Adipocyte (in vitro differentiated cells): ENCODE measurements at regions not wholly inside any gene's neighbourhood (a gene's known extent, or its start where the extent isn't known, plus 50 kb on each side); places are given as distances from the start of the nearest gene placed in this dataset.
"Not testable (repeated sequence)": the region's sequence is repeated elsewhere in the genome, so short reads cannot be mapped to it uniquely, and the experiment has no call there.

Experiments used
- DNase-seq: peaks from one replicate; pipeline ENCODE4 v3.0.0-alpha.2; 2015; ENCODE audit warnings: low read depth
- H3K27me3 ChIP-seq: replicated peaks from 2 replicates; pipeline ENCODE4 v1.7.0; 2013; ENCODE audit warnings: mild to moderate bottlenecking, low read length, moderate library complexity; ENCODE audit not compliant: control insufficient read depth, insufficient read depth
- H3K36me3 ChIP-seq: 2 replicates; pipeline ENCODE4 v1.7.0; 2013; ENCODE audit warnings: low read length, mild to moderate bottlenecking, moderate library complexity; ENCODE audit not compliant: control insufficient read depth, insufficient read depth, severe bottlenecking
- H3K4me1 ChIP-seq: 2 replicates; pipeline ENCODE4 v1.7.0; 2013; ENCODE audit warnings: mild to moderate bottlenecking, low read length, moderate library complexity; ENCODE audit not compliant: control insufficient read depth, insufficient read depth
- H3K4me3 ChIP-seq: 2 replicates; pipeline ENCODE4 v1.7.0; 2013; ENCODE audit warnings: mild to moderate bottlenecking, low read length, moderate library complexity
- H3K9ac ChIP-seq: 2 replicates; pipeline ENCODE4 v1.7.0; 2013; ENCODE audit warnings: mild to moderate bottlenecking, low read length, moderate library complexity
- H3K9me3 ChIP-seq: 2 replicates; pipeline ENCODE4 v1.7.0; 2013; ENCODE audit warnings: mild to moderate bottlenecking, low read length, moderate library complexity; ENCODE audit not compliant: control insufficient read depth

GRCh38 chr1:195878478-195878877 lies 729.8 kb downstream of the KCNT2 start:
- Histone ChIP-seq H3K27me3 (no peaks in the 10 kb centered on the region), H3K4me1 (no peaks in the 10 kb centered on the region), H3K36me3 (no peaks in the 10 kb centered on the region), H3K9ac (no peak overlapping the region), H3K4me3 (no peak overlapping the region), H3K9me3 (no peaks in the 10 kb centered on the region)
- DNase-seq, result no peak

DNA sequence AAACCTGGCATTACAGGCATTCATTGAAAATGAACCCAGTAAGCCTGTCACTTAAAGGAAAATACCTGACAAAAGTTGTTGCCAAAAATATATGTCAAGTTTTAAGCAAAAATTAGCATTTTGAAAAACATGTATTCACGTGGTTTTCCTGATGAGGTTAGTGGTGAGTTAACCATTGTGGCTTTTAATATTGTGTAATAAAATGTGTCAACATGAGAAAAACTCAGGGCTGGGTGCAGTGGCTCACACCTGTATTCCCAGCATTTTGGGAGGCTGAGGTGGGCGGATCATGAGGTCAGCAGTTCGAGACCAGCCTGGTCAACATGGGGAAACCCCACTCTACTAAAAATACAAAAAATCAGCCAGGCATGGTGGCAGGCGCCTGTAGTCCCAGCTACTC lies 731.4 kb downstream of the KCNT2 start:
- Histone ChIP-seq H3K9me3 (no peaks in the 10 kb centered on the region), H3K36me3 (no peaks in the 10 kb centered on the region), H3K4me1 (no peaks in the 10 kb centered on the region), H3K4me3 (no peak overlapping the region), H3K27me3 (no peaks in the 10 kb centered on the region), H3K9ac (no peak overlapping the region)
- DNase-seq, result no peak

DNA sequence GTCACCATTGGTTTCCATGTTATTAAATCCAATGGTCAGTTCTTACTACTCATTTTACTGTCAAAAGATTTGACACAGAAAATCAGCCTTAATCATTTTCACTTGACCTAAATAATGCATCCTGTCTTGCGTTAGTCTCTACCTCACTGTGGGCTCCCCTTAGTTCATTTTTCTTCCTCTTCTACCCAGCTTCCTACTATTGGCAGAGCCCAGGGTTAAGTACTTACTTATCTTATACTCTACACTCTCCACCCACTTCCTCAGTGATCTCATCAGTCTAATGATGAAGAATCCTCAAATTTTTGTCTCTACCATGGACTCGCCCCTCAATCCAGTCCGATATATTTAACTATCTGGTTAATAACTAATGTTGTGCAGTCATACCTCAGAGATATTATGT lies 735.9 kb downstream of the KCNT2 start:
- H3K27me3 ChIP-seq, result no peaks in the 10 kb centered on the region
- H3K36me3 ChIP-seq, result no peaks in the 10 kb centered on the region
- H3K9me3 ChIP-seq, result no peaks in the 10 kb centered on the region
- no peaks in the 10 kb centered on the region for H3K4me1 ChIP-seq
- no peak for DNase-seq
- no peak overlapping the region for H3K4me3 ChIP-seq
- H3K9ac ChIP-seq, result no peak overlapping the region

DNA sequence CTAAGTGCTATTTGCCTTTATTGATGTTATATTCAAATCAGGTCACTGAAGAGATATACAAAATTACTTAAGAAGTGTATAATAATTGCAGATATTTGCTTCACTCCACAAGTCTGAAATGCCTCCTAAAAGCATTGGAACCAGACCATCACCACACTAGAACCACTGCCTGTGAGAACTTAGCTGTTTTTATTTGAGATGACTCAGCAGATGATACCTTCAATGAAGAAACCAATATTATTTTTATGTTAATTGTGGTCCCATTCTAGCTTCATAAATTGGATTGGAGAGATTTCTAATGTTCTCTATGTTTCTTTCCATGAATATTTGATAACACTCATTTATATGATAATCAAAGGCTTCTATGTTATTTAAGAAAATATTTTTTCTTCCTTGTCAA lies 740.6 kb downstream of the KCNT2 start:
- H3K4me3 ChIP-seq, result no peak overlapping the region
- H3K9ac ChIP-seq, result no peak overlapping the region
- H3K9me3 ChIP-seq, result no peaks in the 10 kb centered on the region
- no peaks in the 10 kb centered on the region for H3K4me1 ChIP-seq
- H3K27me3 ChIP-seq, result no peaks in the 10 kb centered on the region
- H3K36me3 ChIP-seq, result no peaks in the 10 kb centered on the region
- no peak for DNase-seq

DNA sequence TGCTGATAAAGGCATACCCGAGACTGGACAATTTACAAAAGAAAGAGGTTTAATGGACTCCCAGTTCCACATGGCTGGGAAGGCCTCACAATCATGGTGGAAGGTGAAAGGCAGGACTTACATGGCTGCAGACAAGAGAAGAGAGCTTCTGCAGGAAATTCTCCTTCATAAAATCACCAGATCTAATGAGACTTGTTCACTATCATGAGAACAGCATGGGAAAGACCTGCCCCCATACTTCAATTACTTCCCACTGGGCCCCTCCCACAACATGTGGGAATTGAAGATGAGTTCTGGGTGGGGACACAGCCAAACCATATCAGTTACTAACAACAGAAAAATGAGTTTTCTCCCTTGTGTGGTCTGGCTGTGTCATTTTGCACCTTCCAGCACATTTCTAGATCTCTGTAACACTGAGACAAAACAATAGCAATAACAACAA lies 741.4 kb downstream of the KCNT2 start:
- no peak for DNase-seq
- no peaks in the 10 kb centered on the region for H3K9me3 ChIP-seq
- H3K27me3 ChIP-seq, result no peaks in the 10 kb centered on the region
- H3K36me3 ChIP-seq, result no peaks in the 10 kb centered on the region
- no peaks in the 10 kb centered on the region for H3K4me1 ChIP-seq
- H3K9ac ChIP-seq, result no peak overlapping the region
- H3K4me3 ChIP-seq, result no peak overlapping the region

GRCh38 chr1:195866091-195866780 lies 742.0 kb downstream of the KCNT2 start:
- DNase-seq, result no peak

DNA sequence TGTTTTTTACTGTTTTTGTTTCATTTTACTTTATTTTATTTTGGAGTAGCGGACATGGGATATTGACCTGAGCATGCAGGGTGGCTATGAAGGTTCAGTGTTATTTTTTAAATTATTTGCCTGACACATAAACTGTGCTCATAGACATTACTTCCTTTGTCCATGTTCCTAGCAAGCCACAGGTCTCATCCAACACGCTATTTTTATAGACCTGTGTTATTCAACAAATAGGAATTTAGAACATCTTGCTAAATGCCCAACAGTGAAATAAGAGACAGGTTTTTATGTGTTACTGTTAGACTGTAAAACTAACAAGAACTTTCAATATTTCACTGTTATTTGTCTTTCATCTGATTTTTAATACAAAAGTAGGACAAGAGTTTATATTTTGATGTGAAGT lies 756.4 kb downstream of the KCNT2 start:
- Histone ChIP-seq H3K27me3 (no peaks in the 10 kb centered on the region), H3K9ac (no peak overlapping the region), H3K4me3 (no peak overlapping the region), H3K4me1 (no peaks in the 10 kb centered on the region), H3K36me3 (no peaks in the 10 kb centered on the region), H3K9me3 (no peaks in the 10 kb centered on the region)
- no peak for DNase-seq

More at GRCh38 chr1:195866091-195866780, 742.0 kb downstream of the KCNT2 start:
- H3K27me3 ChIP-seq, result no peaks in the 10 kb centered on the region
- no peaks in the 10 kb centered on the region for H3K4me1 ChIP-seq
- no peaks in the 10 kb centered on the region for H3K9me3 ChIP-seq
- no peak overlapping the region for H3K4me3 ChIP-seq
- no peak overlapping the region for H3K9ac ChIP-seq
- H3K36me3 ChIP-seq, result no peaks in the 10 kb centered on the region

DNA sequence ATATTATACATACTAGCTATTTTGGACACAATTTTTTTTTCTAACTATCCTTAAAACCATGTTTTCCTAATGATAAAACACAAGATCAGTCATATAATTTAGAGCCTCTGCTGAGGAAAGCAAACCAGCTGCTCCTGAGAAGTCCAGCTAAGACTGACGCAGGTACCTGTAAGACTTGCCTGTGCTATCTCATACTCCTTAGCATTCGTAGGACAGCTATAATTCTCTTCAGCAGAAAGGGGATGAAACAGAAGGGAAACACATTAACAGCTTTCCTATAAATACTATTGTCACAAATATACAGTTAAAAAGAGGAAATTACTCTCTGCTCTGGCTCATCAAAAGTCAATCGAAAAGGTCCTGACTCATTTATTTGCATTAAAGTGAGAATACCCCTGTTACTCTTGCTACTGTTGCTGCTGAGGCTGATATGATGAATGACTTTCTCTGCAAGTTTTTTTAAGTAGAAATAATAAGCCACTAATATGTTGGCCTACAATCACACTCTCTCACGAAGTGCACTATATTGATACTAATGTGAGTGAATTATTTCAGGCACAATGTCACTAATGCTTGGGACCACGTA lies 757.1 kb downstream of the KCNT2 start:
- Histone ChIP-seq H3K9me3 (no peaks in the 10 kb centered on the region), H3K36me3 (no peaks in the 10 kb centered on the region), H3K4me1 (no peaks in the 10 kb centered on the region), H3K27me3 (no peaks in the 10 kb centered on the region), H3K4me3 (no peak overlapping the region), H3K9ac (no peak overlapping the region)
- DNase-seq, result no peak

GRCh38 chr1:195849180-195849579 lies 759.1 kb downstream of the KCNT2 start:
- no peak overlapping the region for H3K4me3 ChIP-seq
- DNase-seq, result no peak

GRCh38 chr1:195847957-195848875 lies 760.0 kb downstream of the KCNT2 start:
- H3K4me3 ChIP-seq, result not testable (repeated sequence)

More at GRCh38 chr1:195849180-195849579, 759.1 kb downstream of the KCNT2 start:
- no peaks in the 10 kb centered on the region for H3K27me3 ChIP-seq
- no peak overlapping the region for H3K9ac ChIP-seq
- no peaks in the 10 kb centered on the region for H3K9me3 ChIP-seq
- no peaks in the 10 kb centered on the region for H3K4me1 ChIP-seq
- no peaks in the 10 kb centered on the region for H3K36me3 ChIP-seq

GRCh38 chr1:195831789-195832188 lies 776.5 kb downstream of the KCNT2 start:
- no peak overlapping the region for H3K9ac ChIP-seq
- no peaks in the 10 kb centered on the region for H3K4me1 ChIP-seq
- H3K9me3 ChIP-seq, result no peaks in the 10 kb centered on the region
- H3K36me3 ChIP-seq, result no peaks in the 10 kb centered on the region
- no peak for DNase-seq
- H3K27me3 ChIP-seq, result no peaks in the 10 kb centered on the region
- H3K4me3 ChIP-seq, result no peak overlapping the region

More at GRCh38 chr1:195847957-195848875, 760.0 kb downstream of the KCNT2 start:
- H3K36me3 ChIP-seq, H3K4me1 ChIP-seq, H3K9me3 ChIP-seq, H3K27me3 ChIP-seq, H3K9ac ChIP-seq, DNase-seq: not testable (repeated sequence)
